ENCODE measurements at regions not wholly inside any gene's neighbourhood (a gene's known extent, or its start where the extent isn't known, plus 50 kb on each side); places are given as distances from the start of the nearest gene placed in this dataset.

- H2AFZ ChIP-seq (ENCODE audit: low read length), result no peak overlapping the region
- H3K27me3 ChIP-seq (ENCODE audit: control insufficient read depth in 1 of 2, insufficient read depth in 2 of 2, low read length in 2 of 2), result peaks cover 0 to 20% of the 10 kb centered on the region in 2 experiments; a peak in 3 of 5 replicates
- in situ Hi-C loops (cut with HindIII; ENCODE audit: extremely low pct_ligation_motif_present, low pct_unique_long_range_greater_than_20kb) (no loop called here), intact Hi-C loops (cut with micrococcal nuclease; ENCODE audit: unreplicated experiment) (no loop called here)
- no peaks in the 10 kb centered on the region for H4K20me1 ChIP-seq (ENCODE audit: insufficient read depth, low read length)
- FAIRE-seq, result no peak
- no peaks in the 10 kb centered on the region for H3K36me3 ChIP-seq (replicated peaks in 1 of 2; ENCODE audit: control insufficient read depth in 1 of 2, insufficient read depth in 2 of 2, low read length in 2 of 2)
- H3K27ac ChIP-seq (ENCODE audit: extremely low read length, insufficient read depth, low read length), result no peak overlapping the region
- H3K4me3 ChIP-seq (replicated peaks in 1 of 3; ENCODE audit: insufficient read depth in 1 of 3, low read depth in 2 of 3, low read length in 3 of 3), result no peak overlapping the region
- no peak for ATAC-seq
- no peak overlapping the region for H3K4me2 ChIP-seq (ENCODE audit: low read depth, low read length)
- ChIA-PET CTCF (ENCODE audit: low intra/inter-chr PET ratio, low total read pairs) (no interaction called here), POLR2A (no interaction called here)
- H3K9me3 ChIP-seq (ENCODE audit: low read length), result no peaks in the 10 kb centered on the region
- TF ChIP-seq RBM22 (optimal IDR thresholded peaks at IDR 0.05; ENCODE audit: low read length) (no peak), FLYWCH1 (CRISPR knock-in tag; IDR thresholded peaks at IDR 0.05) (no peak), ATF6 (CRISPR knock-in tag; conservative IDR thresholded peaks at IDR 0.05) (no peak), ISL2 (CRISPR knock-in tag; IDR thresholded peaks at IDR 0.05) (no peak), RNF2 (conservative IDR thresholded peaks at IDR 0.05; ENCODE audit: low read depth) (no peak), ZFP36 (IDR thresholded peaks at IDR 0.05; ENCODE audit: borderline replicate concordance, low read depth, low read length, partially characterized antibody) (no peak), CHD4 (IDR thresholded peaks at IDR 0.05; ENCODE audit: borderline replicate concordance, low read length) (no peak), BRF2 (CRISPR knock-in tag; IDR thresholded peaks at IDR 0.05) (no peak), ETV6 (CRISPR knock-in tag; conservative IDR thresholded peaks at IDR 0.05) (no peak), RCOR2 (CRISPR knock-in tag; IDR thresholded peaks at IDR 0.05) (no peak), ARNT (IDR thresholded peaks at IDR 0.05) (no peak), AFF4 (CRISPR knock-in tag; IDR thresholded peaks at IDR 0.05) (no peak), ZNF136 (CRISPR knock-in tag; IDR thresholded peaks at IDR 0.05; ENCODE audit: low read depth) (no peak), PPARG (CRISPR knock-in tag; conservative IDR thresholded peaks at IDR 0.05) (no peak)
- peaks cover 20% of the 10 kb centered on the region for H3K4me1 ChIP-seq (ENCODE audit: insufficient read depth, low read length)
- 47% methylated on average over 1 of the region's 1 CpG for WGBS (ENCODE audit: low lambda C conversion rate)
- H3K79me2 ChIP-seq (ENCODE audit: insufficient read depth, low read length), result no peaks in the 10 kb centered on the region
- no peak for DNase-seq (ENCODE audit: low spot score)
- H3K9ac ChIP-seq (ENCODE audit: insufficient read depth, low read depth, low read length), result no peak overlapping the region
- no TSS peak for BruUV-seq (replicated peaks)
Measured at GRCh38 chr22:22401381-22401780, 107.2 kb downstream of the ZNF280B start.

Measured in HepG2 (cell line).